ENCODE measurements at regions not wholly inside any gene's neighbourhood (a gene's known extent, or its start where the extent isn't known, plus 50 kb on each side); places are given as distances from the start of the nearest gene placed in this dataset.

DNA sequence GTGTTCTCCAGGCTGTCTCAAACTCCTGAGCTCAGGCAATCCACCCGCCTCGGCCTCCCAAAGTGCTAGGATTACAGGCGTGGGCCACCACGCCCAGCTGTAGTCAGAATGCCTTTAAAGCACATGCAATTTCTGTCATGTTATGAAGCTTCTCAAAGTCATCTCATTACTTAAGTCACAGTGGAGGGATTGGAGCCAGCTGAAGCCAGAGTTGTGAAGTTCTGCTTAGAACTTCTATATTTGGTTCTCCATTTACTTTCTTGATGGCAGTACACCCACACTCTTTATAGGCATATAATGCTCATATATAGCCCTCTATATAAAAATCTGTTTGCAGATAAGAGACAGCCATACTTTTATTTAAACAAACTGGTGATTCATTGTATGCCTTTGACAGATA is 68.8 kb upstream of the CWC22 start (continued):
- TF ChIP-seq, protein P1, sequence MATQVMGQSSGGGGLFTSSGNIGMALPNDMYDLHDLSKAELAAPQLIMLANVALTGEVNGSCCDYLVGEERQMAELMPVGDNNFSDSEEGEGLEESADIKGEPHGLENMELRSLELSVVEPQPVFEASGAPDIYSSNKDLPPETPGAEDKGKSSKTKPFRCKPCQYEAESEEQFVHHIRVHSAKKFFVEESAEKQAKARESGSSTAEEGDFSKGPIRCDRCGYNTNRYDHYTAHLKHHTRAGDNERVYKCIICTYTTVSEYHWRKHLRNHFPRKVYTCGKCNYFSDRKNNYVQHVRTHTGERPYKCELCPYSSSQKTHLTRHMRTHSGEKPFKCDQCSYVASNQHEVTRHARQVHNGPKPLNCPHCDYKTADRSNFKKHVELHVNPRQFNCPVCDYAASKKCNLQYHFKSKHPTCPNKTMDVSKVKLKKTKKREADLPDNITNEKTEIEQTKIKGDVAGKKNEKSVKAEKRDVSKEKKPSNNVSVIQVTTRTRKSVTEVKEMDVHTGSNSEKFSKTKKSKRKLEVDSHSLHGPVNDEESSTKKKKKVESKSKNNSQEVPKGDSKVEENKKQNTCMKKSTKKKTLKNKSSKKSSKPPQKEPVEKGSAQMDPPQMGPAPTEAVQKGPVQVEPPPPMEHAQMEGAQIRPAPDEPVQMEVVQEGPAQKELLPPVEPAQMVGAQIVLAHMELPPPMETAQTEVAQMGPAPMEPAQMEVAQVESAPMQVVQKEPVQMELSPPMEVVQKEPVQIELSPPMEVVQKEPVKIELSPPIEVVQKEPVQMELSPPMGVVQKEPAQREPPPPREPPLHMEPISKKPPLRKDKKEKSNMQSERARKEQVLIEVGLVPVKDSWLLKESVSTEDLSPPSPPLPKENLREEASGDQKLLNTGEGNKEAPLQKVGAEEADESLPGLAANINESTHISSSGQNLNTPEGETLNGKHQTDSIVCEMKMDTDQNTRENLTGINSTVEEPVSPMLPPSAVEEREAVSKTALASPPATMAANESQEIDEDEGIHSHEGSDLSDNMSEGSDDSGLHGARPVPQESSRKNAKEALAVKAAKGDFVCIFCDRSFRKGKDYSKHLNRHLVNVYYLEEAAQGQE (IDR thresholded peaks at IDR 0.05; ENCODE audit: low read depth) = no peak
- TF ChIP-seq JUND (IDR thresholded peaks at IDR 0.05) (no peak), SP1 (IDR thresholded peaks at IDR 0.05; ENCODE audit: low read depth) (no peak), FOSL1 (IDR thresholded peaks at IDR 0.05; ENCODE audit: low read depth) (no peak)

- CTCF ChIA-PET = no interaction called here
- RAD21 ChIA-PET (ENCODE audit: low non-redundant PET in 1 of 2, low total read pairs in 2 of 2, uncharacterized antibody in 2 of 2, unreplicated experiment in 2 of 2) = no interaction called here
- no peaks in the 10 kb centered on the region for H3K4me1 ChIP-seq (ENCODE audit: control insufficient read depth in 1 of 2, insufficient read depth in 2 of 2, low read length in 2 of 2)
- no peak for DNase-seq (ENCODE audit: low read depth, low spot score)
- no TSS peak for BruUV-seq (replicated peaks)
- no peak overlapping the region for H3K27ac ChIP-seq (ENCODE audit: low read depth, low read length)
- H3K4me2 ChIP-seq (ENCODE audit: low read length) = no peak overlapping the region
- no peaks in the 10 kb centered on the region; the same call in 1 of the 2 replicates for H3K9me2 ChIP-seq (ENCODE audit: insufficient read depth)
- POLR2A ChIA-PET = no interaction called here
- peaks cover 11 to 13% of the 10 kb centered on the region in 2 experiments; a peak in 2 of 4 replicates for H3K9me3 ChIP-seq (ENCODE audit: control insufficient read depth in 1 of 2, insufficient read depth in 1 of 2, low read depth in 1 of 2, low read length in 2 of 2)
- H4K20me1 ChIP-seq (ENCODE audit: insufficient read depth) = no peaks in the 10 kb centered on the region
- intact Hi-C loops (cut with micrococcal nuclease) = loop anchor here (10.0 kb wide), 1 partner anchor 317 kb away; no protein-coding TSS in a partner anchor
- H3K36me3 ChIP-seq (ENCODE audit: control insufficient read depth in 1 of 2, insufficient read depth in 2 of 2, low read length in 2 of 2) = no peaks in the 10 kb centered on the region
- no peaks in the 10 kb centered on the region for H3K79me2 ChIP-seq (ENCODE audit: insufficient read depth, low read length)
- no peak overlapping the region for H3K9ac ChIP-seq (ENCODE audit: low read length)
- no peak for ATAC-seq
- no peaks in the 10 kb centered on the region for H3K27me3 ChIP-seq (ENCODE audit: insufficient read depth, low read length)
- no peak overlapping the region for H3K4me3 ChIP-seq (replicated peaks in 1 of 2; ENCODE audit: low read depth in 1 of 2, low read length in 2 of 2)
- no peak overlapping the region for H2AFZ ChIP-seq (ENCODE audit: low read depth, low read length, poor library complexity, severe bottlenecking)
- no peak for TF ChIP-seq CEBPB (IDR thresholded peaks at IDR 0.05; ENCODE audit: low read depth)
- TF ChIP-seq SIN3A (IDR thresholded peaks at IDR 0.05; ENCODE audit: low read depth) = no peak
- no peak for TF ChIP-seq ELF1 (IDR thresholded peaks at IDR 0.05; ENCODE audit: borderline replicate concordance, low read depth)
- no peak for TF ChIP-seq POLR2AphosphoS5 (IDR thresholded peaks at IDR 0.05; ENCODE audit: low read depth, low read length)
- TF ChIP-seq CBX3 (IDR thresholded peaks at IDR 0.05; ENCODE audit: low read depth) = no peak
- no peak for TF ChIP-seq FOSL1 (IDR thresholded peaks at IDR 0.05; ENCODE audit: low read depth)
- TF ChIP-seq ATF3 (IDR thresholded peaks at IDR 0.05) = no peak
- TF ChIP-seq YY1 (IDR thresholded peaks at IDR 0.05; ENCODE audit: extremely low read depth, insufficient replicate concordance, low read depth, low read length) = no peak
- TF ChIP-seq CTCF (IDR thresholded peaks at IDR 0.05 in 2 of 3, conservative IDR thresholded peaks at IDR 0.05 in 1 of 3; ENCODE audit: borderline replicate concordance in 1 of 3, insufficient read depth in 1 of 3, low read depth in 2 of 3, low read length in 2 of 3) = no peak
- TF ChIP-seq POLR2A (IDR thresholded peaks at IDR 0.05; ENCODE audit: borderline replicate concordance, extremely low read depth, insufficient read depth, insufficient read length) = no peak
- no peak for TF ChIP-seq JUND (IDR thresholded peaks at IDR 0.05)
- no peak for TF ChIP-seq ZFX (IDR thresholded peaks at IDR 0.05)
- TF ChIP-seq MAX (IDR thresholded peaks at IDR 0.05) = no peak
- no peak for TF ChIP-seq ZNF274 (IDR thresholded peaks at IDR 0.05; ENCODE audit: low read depth, low read length)
These were observed 64.7 kb upstream of the CWC22 start for GRCh38 chr2:180071797-180072196.
